NCI-H2227 (cell line): ENCODE measurements at regions not wholly inside any gene's neighbourhood (a gene's known extent, or its start where the extent isn't known, plus 50 kb on each side); places are given as distances from the start of the nearest gene placed in this dataset.
"Not testable (repeated sequence)": the region's sequence is repeated elsewhere in the genome, so short reads cannot be mapped to it uniquely, and the experiment has no call there.

Experiments
- DNase-seq: peaks from one replicate; lab custom pipeline; 2025; ENCODE audit not compliant: unreplicated experiment; lab: John Stamatoyannopoulos, UW

DNA sequence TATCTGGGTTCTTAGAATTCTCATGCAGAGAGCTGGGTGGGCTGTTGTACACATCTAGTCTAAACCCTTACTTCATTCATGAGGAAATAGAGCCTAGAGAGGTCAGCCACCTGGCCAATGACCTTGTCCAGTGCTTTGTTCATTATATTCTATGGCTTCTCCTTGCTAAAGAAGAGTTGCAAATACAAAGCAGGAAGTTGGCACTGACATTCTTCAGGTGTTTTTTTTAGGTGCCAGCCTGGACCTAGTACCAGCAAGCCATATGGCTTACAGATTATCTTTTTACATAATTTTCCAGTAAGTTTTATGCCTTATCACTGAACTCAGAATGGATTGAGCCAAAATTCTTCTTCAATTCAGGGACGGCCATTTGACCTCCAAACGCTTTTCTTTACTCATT lies 54.7 kb upstream of the PGM2 start:
- no peak for DNase-seq

DNA sequence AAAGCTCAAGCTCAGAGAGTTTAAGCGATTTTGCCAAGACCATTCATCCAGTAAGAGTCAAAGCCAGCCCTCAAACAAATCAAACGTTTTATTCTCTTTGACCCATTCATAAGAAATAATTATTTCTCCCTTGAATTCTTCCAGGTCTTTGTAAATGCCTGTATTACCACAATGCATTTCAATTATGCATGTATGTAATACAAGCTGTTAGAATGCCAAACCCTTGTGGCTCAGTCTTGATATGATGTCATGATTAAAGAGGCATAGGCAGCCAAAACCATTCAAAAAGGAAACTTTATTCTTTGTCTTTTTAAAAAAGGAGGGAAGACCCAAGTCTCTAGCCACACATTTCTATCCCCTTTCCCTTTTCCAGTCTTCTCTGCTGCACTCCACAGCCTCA lies 56.5 kb upstream of the PGM2 start:
- DNase-seq: no peak

DNA sequence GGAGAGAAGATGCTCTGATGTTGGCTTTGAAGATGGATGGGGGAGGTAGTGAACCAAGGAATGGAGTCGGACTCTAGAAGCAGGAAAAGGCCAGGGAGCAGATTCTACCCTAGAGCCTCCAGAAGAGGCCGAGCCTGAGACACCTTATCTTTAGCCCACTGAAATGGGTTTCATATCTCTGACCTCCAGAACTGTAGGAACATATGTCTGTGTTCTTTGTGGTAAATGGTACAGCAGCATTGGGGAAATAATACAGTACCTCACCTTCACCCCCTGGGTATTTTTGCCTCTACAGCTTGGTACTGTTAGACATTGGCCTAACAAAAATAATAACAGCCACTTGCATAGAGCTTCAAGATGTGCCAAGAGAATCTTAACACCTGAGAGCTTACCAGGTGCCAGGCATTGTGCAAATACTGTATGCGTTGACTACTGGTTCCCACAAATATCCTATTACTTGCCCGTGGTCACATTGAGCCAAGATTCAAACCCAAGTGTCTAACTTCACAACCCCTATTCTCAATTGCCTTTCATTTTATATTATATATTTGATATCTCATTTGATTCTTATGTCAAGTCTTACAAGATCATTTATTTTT lies 57.0 kb upstream of the PGM2 start:
- DNase-seq: no peak

DNA sequence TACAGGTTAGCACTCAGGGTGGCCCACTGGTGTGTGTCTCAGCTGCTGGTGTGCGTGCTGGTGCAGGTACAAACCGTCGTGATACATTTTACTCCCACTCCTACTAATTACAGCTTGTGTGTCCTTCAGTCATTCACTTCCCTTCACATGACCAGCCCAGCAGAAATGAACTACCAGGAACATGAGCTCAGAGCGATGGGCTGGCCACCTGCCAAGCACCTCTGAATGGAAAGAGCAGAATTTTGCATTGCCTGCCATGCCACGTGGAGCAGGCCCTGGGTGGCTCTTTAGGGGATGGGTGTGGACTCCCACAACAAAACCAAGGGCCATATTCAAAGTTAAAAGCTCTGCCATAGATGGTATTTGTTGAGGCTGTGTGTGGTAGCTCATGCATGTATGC lies 58.9 kb upstream of the PGM2 start:
- DNase-seq: peak; percentile 59

DNA sequence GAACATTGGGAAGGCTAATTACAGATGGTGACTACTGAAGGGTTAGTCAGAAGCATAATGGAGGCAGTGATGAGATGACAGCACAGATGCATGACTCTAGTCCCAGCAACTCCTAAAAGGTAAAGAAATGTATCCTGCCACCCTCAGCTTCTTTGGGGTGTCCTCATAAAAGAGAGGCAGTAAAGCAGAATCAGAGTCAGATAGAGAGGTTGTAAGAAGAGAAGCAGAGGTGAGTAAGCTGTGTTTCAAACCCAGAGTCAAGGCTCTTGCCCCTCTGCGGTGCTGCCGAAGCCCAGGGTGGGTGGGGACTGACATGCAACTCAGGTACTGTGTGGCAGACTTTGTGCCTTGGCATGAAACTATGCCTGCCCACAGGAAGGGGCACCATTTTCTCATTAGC lies 59.5 kb upstream of the PGM2 start:
- no peak for DNase-seq

DNA sequence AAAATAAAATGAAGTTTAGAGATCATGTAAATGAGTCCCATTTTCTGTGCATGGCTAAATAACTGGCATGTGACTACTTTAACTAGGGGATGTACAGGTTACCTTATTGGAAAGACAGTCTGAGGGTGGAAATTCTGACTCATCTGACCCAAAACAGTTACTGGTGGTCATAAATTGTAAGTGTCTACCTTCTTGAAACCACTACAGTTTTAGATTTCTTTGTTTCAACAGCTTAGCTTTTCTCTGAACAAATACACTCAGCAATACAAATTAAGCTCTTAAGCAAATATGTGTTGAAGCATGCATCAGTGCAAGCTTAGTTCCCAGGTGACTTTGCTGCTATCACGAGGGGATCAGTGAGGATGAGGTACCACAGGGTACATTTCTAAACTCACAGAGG lies 60.7 kb upstream of the PGM2 start:
- DNase-seq: no peak

DNA sequence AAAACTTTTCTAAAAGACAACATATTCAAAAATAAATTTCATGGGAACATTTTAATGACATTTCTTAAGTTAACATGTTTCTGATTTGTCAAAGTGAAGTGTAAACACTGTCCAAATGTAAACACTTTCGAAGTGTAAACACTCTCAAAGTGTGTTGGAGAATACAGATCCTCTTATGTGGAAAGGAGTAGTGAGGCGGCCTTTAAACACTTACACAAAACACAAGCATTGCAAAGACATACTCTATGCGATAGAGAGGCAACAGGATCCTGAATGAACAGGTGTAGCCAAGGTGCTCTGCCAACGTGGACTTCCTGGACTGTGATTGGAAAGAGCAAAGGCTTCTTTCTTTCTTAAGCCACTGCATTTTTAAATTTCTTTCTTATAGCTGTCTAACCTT lies 62.7 kb upstream of the PGM2 start:
- DNase-seq: no peak

DNA sequence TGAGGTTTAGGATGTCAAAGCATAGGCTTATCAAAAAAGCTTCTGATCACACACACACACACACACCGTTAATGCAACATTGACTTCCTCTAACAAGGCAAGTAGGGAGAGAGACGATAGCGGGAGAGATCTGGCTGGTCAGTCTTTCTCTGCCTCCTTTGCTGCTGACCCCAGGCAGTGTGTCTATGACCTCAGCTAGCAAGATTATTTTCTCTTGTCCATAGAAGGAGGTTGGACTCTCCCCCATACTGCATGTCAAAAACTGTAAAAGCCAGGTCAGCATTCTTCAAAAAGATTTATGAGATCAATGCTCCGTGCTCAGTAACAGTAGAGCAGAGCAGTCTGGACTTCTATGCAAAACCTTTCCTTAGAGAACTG lies 63.5 kb upstream of the PGM2 start:
- DNase-seq: no peak

DNA sequence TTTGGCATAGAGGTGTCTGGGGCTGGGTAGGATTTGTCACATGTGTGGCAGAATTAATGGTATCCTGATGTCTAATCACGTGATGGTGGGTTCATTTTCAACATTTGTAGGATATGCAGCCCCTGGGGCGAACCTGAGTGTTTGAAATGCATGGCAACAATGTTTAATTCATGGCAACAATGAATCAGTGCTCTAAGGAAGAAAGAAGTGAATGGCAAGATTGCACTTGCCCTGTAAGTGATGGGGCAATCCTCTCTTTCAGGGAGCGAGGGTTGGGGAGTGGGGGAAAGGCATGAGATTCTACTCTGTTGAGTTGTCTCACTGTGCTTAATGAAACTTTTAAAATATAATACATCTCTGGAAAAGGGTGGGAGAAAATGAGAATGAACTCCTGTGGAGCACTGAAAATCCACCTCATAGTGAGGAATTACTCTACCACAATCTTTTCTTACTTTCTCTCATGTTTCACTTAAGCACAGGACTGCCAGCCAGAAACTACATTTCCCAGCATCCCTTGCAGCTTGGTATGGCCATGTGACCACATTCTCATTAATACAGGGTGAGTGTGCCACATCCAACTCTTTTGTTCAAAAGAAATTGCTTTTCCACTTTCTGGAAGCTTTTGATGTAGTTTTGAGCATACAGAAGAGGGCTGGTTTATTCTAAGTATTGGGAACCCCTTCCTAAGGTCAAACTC lies 64.0 kb upstream of the PGM2 start:
- DNase-seq: no peak

DNA sequence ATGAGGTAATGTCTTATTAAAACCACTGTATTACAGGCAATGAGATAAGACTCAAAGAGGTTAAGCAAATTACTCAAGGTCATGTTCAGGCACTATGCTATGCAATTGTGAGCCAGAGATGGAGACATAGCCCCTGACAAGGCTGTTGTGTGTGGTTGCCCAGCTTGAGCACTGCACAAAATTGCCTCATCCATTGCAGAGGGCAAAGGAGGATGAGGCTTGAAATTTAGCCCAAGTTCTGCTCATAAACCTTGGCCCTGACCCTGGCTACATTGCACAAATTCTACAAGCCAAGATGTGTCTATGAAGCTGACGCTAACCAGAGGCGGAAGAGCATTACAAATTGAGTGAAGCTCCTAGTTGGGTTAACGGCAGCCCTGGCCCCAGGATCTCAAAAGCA lies 65.6 kb upstream of the PGM2 start:
- no peak for DNase-seq

DNA sequence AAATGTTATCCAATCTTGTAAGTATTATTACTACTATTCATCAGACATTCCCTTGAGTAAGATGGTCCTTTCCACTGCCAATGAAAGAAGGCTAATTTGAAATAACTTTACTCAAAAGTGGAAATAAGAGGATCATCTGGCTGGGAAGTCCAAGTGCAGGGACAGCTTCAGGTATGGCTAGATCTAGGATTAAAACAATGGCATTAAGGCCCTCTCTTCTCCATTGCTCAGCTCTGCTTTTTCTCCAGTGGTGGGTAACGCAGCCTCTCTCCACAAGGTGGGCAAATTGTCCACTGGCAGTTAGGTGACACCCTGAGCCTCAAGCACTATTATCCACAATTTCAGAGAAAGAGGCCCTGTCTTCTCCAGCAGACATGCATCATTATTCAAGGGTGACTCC lies 66.7 kb upstream of the PGM2 start:
- DNase-seq: no peak

DNA sequence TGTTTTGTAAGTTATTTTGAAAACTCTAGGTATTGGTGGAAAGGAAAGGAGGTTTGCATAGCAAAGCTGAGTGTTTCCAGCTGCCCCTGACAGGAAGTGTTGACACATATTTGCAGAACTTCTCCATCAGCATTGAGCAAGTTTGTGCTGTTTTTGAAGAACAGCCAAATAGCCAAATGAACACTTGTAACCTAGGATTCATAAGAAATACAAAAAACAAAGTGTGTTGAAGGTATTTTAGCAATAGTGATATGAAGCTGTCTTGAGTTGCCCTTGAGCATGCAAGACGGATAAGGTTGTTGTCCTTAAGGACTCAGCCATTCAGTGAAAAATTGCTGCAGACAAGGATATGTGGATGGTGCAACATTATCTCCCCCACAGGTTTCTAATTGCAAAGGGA lies 68.3 kb upstream of the PGM2 start:
- DNase-seq: no peak

DNA sequence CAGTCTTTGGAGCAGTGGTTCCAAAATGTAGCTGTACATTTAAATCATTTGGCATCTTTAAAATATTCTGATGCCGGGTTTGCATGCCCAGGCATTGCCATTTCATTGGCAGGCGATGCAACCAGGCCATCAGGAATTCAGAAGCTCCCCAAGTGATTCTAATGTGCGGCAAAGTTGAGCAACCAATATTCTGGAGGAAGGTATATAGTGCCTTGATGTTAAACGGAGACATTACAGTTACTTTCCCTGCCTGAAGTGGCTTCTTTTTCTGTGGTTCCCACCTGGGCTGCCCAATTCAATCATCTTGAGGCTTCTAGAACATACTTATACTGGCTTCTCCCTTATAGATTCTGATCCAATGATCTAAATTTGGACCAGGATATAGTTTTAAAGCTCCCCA lies 68.7 kb upstream of the PGM2 start:
- DNase-seq: no peak

DNA sequence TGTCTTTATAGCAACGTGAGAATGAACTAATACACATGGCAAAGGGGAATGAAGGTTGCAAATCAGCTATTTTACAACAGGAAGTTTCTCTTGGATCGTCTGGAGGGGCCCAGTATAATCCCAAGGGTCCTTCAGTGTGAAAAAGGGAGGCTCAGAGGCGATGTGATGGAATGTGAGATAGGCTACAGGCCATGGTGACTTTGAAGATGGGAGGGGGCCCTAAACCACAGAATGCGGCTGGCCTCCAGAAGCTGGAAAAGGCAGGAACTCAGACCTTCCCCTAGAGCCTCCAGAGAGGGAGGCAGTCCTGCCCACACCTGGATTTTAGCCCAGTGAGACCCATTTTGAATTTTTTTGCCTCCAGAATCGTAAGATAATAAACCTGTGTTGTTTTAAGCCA lies 69.4 kb upstream of the PGM2 start:
- DNase-seq: no peak

DNA sequence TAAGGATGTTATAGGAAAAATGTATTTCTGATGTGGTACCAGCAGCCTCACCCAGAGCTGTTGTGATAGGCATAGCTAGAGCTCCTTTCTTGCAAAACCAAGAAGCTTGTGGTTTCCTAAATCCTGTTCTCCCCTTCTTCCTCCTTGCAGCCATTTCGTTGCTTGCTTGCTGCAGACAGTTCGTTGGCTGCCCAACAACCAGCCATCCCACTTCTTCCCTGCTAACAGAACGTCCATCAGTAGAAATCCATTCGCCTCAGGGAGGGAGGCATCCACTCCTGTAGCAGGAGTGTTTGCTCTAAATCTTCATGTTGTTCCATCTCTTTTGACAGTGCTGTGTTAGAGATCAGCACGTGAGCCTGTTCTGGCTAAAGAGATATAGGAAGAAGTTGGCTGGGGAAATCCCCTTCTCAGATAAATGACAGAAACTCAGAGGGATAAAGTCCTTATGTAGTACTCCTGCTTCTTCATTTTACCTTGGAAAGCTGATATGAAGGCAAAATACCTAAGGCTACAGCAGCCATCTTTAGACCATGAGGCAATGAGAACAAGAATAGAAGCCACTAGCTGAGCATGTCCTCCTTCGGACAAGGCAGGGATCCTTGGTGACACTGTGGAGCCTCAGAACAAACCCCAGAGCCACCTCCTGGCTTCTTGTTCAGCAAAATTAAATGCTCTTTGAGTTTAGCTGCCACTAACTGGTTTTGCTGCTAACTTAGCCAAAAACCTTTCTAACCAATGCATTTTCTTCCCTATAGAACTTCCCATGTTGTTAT lies 68.4 kb upstream of the RELL1 start:
- DNase-seq: no peak

DNA sequence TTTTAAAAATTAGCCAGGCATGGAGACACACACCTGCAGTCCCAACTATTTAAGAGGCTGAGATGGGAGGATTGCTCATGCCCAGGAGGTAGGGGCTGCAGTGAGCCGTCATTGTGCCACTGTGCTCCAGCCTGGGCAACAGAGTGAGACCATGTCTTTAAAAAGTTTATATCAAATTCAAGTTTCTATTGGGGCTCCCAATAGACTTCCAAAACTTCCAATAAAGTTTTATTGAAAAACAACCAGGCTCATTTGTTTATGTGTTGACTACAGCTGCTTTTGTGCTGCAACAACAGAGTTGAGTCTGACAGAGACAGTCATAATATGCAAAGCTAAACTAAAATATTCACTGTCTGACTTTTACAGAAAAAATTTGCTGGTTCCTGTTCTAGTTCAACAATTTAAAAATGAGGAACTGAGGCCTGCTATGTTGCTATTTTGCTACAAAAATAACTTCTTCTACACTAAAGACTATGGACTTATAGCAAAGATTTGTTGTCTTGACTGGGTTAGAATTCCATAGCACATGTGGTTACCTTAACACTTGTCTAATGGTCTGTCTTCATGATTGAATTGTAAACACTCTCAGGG lies 63.3 kb upstream of the RELL1 start:
- no peak for DNase-seq

DNA sequence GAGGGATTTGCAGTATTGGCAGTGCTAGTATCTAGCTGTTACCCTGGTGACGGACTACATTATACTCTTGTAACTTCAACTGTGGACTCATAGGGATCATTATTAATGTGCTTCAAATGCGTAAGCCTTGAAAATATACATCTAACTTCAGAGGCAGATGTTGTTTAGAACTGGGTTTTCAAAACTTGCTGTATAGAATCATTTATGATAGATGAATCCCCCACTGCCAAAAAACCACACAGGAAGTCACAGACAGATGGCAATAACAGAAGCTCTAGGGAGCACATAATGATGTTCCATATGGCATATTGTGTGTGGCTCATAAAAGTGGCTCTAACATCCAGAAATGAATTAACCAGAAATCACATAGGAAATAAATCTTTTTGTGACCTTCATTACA lies 62.3 kb upstream of the RELL1 start:
- no peak for DNase-seq

DNA sequence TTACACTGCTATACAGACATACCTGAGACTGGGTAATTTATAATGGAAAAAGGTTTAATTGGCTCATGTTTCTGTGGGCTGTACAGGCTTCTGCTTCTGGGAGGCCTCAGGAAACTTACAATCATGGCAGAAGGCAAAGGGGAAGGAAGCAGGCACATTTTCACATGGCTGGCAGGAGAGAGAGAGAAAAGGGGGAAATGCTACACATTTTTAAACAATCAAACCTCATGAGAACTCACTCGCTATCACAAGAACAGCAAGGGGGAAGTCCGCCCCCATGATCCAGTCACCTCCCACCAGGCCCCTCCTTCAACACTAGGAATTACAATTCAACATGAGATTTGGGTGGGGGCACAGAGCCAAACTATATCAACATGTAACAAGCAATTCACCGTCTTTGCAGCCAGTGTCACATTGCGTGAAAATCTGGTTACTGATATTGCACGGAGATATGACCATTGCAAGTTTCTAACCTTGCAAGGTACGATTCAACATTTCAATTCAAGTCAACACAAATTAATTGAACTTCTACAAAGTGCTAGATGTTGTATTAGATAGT lies 61.7 kb upstream of the RELL1 start:
- DNase-seq: no peak

DNA sequence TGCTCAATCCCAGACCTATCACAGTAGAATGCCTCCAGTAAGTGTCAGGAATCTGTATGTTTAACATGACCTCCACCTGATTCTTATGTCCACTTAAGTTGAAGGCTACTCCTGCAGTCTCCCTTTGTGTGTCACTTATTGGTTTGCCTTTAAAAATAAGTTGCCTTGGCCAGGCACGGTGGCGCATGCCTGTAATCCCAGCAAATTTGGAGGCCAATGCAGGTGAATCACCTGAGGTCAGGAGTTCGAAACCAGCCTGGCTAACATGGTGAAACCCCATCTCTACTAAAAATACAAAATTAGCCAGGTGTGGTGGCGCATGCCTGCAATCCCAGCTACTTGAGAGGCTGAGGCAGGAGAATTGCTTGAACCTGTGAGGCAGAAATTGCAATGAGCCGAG lies 60.7 kb upstream of the RELL1 start:
- DNase-seq: not testable (repeated sequence)

DNA sequence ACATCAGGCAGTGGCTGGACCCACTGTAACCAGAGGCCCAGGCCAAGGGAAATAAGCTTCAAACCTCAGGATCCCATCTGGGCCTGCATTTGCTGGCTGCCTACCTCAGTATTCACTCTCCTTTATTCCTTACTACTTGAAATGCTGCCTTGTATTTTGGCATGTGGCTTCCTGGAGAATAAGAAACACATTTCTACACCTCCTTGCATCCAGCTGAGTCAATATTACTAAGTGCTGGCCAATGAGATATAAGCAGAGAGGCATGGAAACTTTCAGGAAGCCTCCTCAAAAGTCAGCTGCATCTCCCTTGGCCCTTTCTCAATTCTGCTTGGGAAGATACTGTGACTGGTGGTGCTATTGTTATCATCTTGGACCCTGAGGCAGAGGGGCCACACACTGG lies 59.8 kb upstream of the RELL1 start:
- no peak for DNase-seq

DNA sequence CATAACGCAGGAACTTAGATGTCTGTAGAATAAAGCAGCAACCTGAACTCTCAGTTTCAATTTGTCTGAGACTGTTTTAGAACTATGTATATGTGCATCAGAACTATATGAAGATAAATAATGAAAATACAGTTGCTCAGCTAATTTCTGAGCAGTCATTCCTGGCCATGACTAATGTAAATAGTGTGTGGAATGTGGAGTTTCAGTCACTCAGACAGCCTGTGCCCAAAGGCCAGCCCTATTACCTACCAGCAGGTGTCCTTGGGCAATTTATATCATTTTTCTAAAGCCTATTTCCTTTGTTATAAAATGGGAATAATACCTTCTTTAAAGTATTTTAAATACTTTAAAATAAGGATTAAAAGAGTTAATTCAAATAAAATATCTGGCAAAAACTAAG lies 56.0 kb upstream of the RELL1 start:
- DNase-seq: no peak

DNA sequence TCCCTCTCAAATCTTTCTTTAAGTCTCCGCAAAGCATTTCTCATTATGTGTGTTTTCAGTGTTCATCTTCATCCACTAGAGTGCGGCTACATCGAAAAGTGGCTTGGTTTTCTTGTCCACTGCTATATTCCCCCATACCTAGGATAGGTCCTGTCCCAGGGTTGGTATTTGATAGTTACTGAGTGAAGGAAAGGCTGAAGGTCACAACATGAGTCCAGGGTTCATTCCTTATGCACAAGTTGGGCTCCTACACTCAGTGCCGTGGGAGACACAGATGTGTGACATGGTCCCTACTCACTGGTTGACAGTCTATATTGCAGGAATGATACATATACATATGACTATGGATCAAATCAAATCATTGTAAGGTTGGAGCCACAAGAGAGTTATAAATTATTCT lies 55.4 kb upstream of the RELL1 start:
- no peak for DNase-seq
